ENCODE measurements at regions not wholly inside any gene's neighbourhood (a gene's known extent, or its start where the extent isn't known, plus 50 kb on each side); places are given as distances from the start of the nearest gene placed in this dataset.

- no peak for FAIRE-seq
- no peaks in the 10 kb centered on the region for H3K27me3 ChIP-seq (ENCODE audit: control insufficient read depth, insufficient read depth, low read length)
- TF ChIP-seq CTCF (IDR thresholded peaks at IDR 0.05; ENCODE audit: insufficient read depth, low read length, severe bottlenecking): no peak
Observed at GRCh38 chr1:59223198-59223597, 73.7 kb upstream of the FGGY start.

GRCh38 chr1:59223989-59224634, 72.8 kb upstream of the FGGY start:
- FAIRE-seq (peak; percentile 82), DNase-seq (ENCODE audit: low read depth) (no peak)
- H3K36me3 ChIP-seq (ENCODE audit: control insufficient read depth, insufficient read depth, low read length): no peaks in the 10 kb centered on the region
- no peak for TF ChIP-seq CTCF (IDR thresholded peaks at IDR 0.05; ENCODE audit: insufficient read depth, low read length, severe bottlenecking)
- H3K4me3 ChIP-seq (ENCODE audit: low read depth, low read length): no peak overlapping the region
- no peaks in the 10 kb centered on the region for H3K27me3 ChIP-seq (ENCODE audit: control insufficient read depth, insufficient read depth, low read length)

More at GRCh38 chr1:59223198-59223597, 73.7 kb upstream of the FGGY start:
- no peaks in the 10 kb centered on the region for H3K36me3 ChIP-seq (ENCODE audit: control insufficient read depth, insufficient read depth, low read length)
- no peak for DNase-seq (ENCODE audit: low read depth)
- H3K4me3 ChIP-seq (ENCODE audit: low read depth, low read length): no peak overlapping the region

GRCh38 chr1:59225594-59226316, 71.1 kb upstream of the FGGY start:
- no peaks in the 10 kb centered on the region for H3K27me3 ChIP-seq (ENCODE audit: control insufficient read depth, insufficient read depth, low read length)
- no peaks in the 10 kb centered on the region for H3K36me3 ChIP-seq (ENCODE audit: control insufficient read depth, insufficient read depth, low read length)
- FAIRE-seq (no peak), DNase-seq (ENCODE audit: low read depth) (no peak)
- no peak for TF ChIP-seq CTCF (IDR thresholded peaks at IDR 0.05; ENCODE audit: insufficient read depth, low read length, severe bottlenecking)
- H3K4me3 ChIP-seq (ENCODE audit: low read depth, low read length): no peak overlapping the region

- TF ChIP-seq CTCF (IDR thresholded peaks at IDR 0.05; ENCODE audit: insufficient read depth, low read length, severe bottlenecking): no peak
- no peaks in the 10 kb centered on the region for H3K27me3 ChIP-seq (ENCODE audit: control insufficient read depth, insufficient read depth, low read length)
- DNase-seq (ENCODE audit: low read depth): peak; percentile 58
- no peak for FAIRE-seq
- H3K36me3 ChIP-seq (ENCODE audit: control insufficient read depth, insufficient read depth, low read length): no peaks in the 10 kb centered on the region
- H3K4me3 ChIP-seq (ENCODE audit: low read depth, low read length): no peak overlapping the region
Observed at GRCh38 chr1:59229138-59229537, 67.8 kb upstream of the FGGY start.

- TF ChIP-seq CTCF (IDR thresholded peaks at IDR 0.05; ENCODE audit: insufficient read depth, low read length, severe bottlenecking): no peak
- peak; percentile 15 for DNase-seq (ENCODE audit: low read depth)
- H3K36me3 ChIP-seq (ENCODE audit: control insufficient read depth, insufficient read depth, low read length): no peaks in the 10 kb centered on the region
- no peak overlapping the region for H3K4me3 ChIP-seq (ENCODE audit: low read depth, low read length)
- no peaks in the 10 kb centered on the region for H3K27me3 ChIP-seq (ENCODE audit: control insufficient read depth, insufficient read depth, low read length)
- FAIRE-seq: no peak
Observed at GRCh38 chr1:59230622-59231021, 66.3 kb upstream of the FGGY start.
